ENCODE measurements at regions not wholly inside any gene's neighbourhood (a gene's known extent, or its start where the extent isn't known, plus 50 kb on each side); places are given as distances from the start of the nearest gene placed in this dataset.

GRCh38 chr1:189431447-189431846, 1046.2 kb downstream of the BRINP3 start:
- TF ChIP-seq CTCF (conservative IDR thresholded peaks at IDR 0.05) (no peak), EZH2 (IDR thresholded peaks at IDR 0.05; ENCODE audit: low read depth) (no peak)

Measured in PC-9 (cell line).